ENCODE measurements at regions not wholly inside any gene's neighbourhood (a gene's known extent, or its start where the extent isn't known, plus 50 kb on each side); places are given as distances from the start of the nearest gene placed in this dataset.

- no peak for TF ChIP-seq CTCF (conservative IDR thresholded peaks at IDR 0.05 in 1 of 2, IDR thresholded peaks at IDR 0.05 in 1 of 2; ENCODE audit: low read depth in 1 of 2, low read length in 2 of 2)
- TF ChIP-seq EZH2 (IDR thresholded peaks at IDR 0.05; ENCODE audit: low read length, missing control alignments) = no peak
These were observed 392.2 kb downstream of the DIPK2A start for GRCh38 chr3:144363856-144364255.
